Hepatocyte (in vitro differentiated cells): ENCODE measurements at regions not wholly inside any gene's neighbourhood (a gene's known extent, or its start where the extent isn't known, plus 50 kb on each side); places are given as distances from the start of the nearest gene placed in this dataset.

ENCODE experiments used
- EZH2phosphoT487 ChIP-seq: fragments of 200-600 bp; sonication (generic); IDR thresholded peaks from one replicate; pipeline ENCODE4 v1.6.1; 2018; ENCODE audit warnings: antibody characterized with exemption, mild to moderate bottlenecking, low read depth, moderate library complexity; ENCODE audit not compliant: unreplicated experiment, severe bottlenecking
- TF ChIP-seq, protein P1 (sequence below): fragments of 200-600 bp; sonication (generic); IDR thresholded peaks from 2 replicates; pipeline ENCODE4 v1.5.1; 2016; ENCODE audit warnings: antibody characterized with exemption, mild to moderate bottlenecking; ENCODE audit not compliant: poor library complexity

DNA sequence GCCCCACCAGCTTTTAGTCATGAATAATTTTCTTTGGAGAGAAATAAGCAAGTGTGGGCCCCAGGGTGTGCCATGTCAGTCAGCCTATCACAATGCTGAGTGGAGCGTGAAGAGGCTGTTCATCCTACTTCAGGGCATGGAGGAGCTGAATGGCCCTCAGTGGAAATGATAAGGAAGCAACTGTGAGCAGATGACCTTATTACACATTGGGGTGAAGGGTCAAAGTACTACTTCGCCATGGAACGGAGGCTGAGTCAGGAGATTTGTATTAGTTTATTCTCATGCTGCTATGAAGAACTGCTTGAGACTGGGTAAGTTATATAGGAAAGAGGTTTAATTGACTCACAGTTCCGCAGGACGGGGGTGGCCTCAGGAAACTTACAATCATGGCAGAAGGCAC lies 231.0 kb upstream of the ADAMTS16 start:
- TF ChIP-seq, protein P1, sequence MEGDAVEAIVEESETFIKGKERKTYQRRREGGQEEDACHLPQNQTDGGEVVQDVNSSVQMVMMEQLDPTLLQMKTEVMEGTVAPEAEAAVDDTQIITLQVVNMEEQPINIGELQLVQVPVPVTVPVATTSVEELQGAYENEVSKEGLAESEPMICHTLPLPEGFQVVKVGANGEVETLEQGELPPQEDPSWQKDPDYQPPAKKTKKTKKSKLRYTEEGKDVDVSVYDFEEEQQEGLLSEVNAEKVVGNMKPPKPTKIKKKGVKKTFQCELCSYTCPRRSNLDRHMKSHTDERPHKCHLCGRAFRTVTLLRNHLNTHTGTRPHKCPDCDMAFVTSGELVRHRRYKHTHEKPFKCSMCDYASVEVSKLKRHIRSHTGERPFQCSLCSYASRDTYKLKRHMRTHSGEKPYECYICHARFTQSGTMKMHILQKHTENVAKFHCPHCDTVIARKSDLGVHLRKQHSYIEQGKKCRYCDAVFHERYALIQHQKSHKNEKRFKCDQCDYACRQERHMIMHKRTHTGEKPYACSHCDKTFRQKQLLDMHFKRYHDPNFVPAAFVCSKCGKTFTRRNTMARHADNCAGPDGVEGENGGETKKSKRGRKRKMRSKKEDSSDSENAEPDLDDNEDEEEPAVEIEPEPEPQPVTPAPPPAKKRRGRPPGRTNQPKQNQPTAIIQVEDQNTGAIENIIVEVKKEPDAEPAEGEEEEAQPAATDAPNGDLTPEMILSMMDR: no peak
- TF ChIP-seq EZH2phosphoT487: no peak
